ENCODE measurements at regions not wholly inside any gene's neighbourhood (a gene's known extent, or its start where the extent isn't known, plus 50 kb on each side); places are given as distances from the start of the nearest gene placed in this dataset.
A peak's percentile ranks its signal among the peaks of the same experiment; 100 is the strongest.
"Not testable (repeated sequence)": the region's sequence is repeated elsewhere in the genome, so short reads cannot be mapped to it uniquely, and the experiment has no call there.

DNA sequence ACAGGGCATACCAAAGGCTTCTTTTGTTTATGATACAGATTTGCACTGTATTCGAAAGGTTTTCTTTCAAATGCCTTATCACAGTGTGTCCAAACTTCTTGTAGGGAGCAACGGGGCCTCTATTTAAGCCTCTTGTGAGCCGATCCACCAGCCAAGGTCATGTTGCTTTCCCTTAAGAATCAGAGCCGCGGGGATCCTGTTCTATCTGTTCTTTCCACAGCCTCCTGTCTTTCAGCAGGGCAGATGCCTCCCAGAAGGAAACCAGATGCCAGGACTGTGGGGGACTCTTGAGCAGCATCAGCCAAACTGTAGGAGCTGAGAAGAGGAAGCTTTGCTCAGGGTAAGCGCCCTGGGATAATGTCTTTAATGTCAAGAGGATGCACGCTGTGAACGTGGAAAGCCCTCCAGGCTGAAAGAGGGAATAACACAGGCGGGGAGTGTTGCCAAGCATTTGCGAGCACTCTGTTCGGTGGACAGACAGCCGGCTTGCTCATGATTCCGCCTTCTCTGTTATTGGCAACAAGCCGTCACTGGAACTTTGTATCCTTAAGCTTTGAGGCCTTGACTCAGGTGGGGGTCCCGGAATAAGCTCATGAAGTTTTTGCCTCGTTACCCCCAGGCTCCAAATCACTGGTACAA lies 279.8 kb upstream of the FRG1 start:
- no peaks in the 10 kb centered on the region for H3K27me3 ChIP-seq (ENCODE audit: control insufficient read depth in 1 of 2, insufficient read depth in 2 of 2, low read length in 2 of 2)
- H3K4me1 ChIP-seq (ENCODE audit: insufficient read depth, low read length) = no peaks in the 10 kb centered on the region
- no peaks in the 10 kb centered on the region for H3K36me3 ChIP-seq (ENCODE audit: insufficient read depth, low read length)
- no peaks in the 10 kb centered on the region for H3K9me3 ChIP-seq (ENCODE audit: low read length)
- no peak overlapping the region for H3K27ac ChIP-seq (ENCODE audit: low read depth, low read length)
- no peak overlapping the region for H3K4me3 ChIP-seq (ENCODE audit: low read depth in 1 of 2, low read length in 2 of 2)
- H3K9ac ChIP-seq (ENCODE audit: low read length) = no peak overlapping the region

DNA sequence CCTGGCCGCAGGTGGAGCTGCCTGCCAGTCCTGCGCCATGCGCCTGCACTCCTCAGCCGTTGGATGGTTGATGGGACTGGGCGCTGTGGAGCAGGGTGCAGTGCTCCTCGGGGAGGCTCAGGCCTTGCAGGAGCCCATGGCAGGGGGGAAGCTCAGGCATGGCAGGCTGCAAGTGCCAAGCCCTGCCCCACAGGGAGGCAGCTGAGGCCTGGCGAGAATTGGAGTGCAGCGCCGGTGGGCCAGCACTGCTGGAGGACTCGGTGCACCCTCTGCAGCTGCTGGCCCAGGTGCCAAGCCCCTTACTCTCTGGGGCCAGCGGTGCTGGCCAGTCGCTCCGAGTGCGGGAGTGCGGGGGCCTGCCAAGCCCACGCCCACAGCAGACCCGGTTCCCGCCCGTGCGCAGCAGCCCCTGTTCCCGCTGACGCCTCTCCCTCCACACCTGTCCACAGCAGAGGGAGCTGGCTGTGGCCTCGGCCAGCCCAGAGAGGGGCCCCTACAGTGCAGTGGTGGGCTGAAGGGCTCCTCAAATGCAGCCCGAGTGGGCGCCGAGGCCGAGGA lies 275.9 kb upstream of the FRG1 start:
- Histone ChIP-seq H3K27me3 (ENCODE audit: control insufficient read depth in 1 of 2, insufficient read depth in 2 of 2, low read length in 2 of 2) (no peaks in the 10 kb centered on the region), H3K9ac (ENCODE audit: low read length) (no peak overlapping the region), H3K4me3 (ENCODE audit: low read depth in 1 of 2, low read length in 2 of 2) (no peak overlapping the region), H3K4me1 (ENCODE audit: insufficient read depth, low read length) (no peaks in the 10 kb centered on the region), H3K27ac (ENCODE audit: low read depth, low read length) (no peak overlapping the region), H3K36me3 (ENCODE audit: insufficient read depth, low read length) (no peaks in the 10 kb centered on the region), H3K9me3 (ENCODE audit: low read length) (no peaks in the 10 kb centered on the region)

DNA sequence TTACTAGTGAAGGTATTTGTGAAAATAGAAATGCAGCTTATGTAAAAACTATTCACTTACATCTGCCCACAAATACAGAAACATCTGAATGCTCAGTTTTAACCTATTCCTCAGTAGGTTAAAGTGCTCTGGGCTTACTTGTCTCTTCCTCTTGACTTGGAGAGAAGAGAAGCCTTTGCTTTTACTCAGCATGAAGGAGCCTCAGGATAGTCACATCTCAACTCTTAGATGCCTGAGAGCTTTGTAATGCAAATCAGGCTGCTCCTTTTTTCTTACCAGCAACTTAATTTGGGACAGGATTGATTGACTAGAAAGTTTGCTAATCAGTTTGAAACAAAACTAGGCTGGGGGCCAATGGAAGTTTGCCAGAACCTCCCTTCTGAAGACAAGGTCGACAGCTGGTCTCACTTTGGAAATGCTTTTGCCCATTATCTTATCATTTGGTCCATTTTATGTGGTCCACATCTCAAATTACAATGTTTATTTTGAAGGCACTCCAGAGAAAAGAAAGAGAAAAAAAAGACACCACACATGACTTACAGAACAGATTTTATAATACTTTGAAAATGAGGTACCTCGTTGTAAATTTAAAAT lies 274.9 kb upstream of the FRG1 start:
- not testable (repeated sequence) for H3K27ac ChIP-seq (ENCODE audit: low read depth, low read length); H3K4me1 ChIP-seq (ENCODE audit: insufficient read depth, low read length); H3K9ac ChIP-seq (ENCODE audit: low read length); H3K4me3 ChIP-seq (ENCODE audit: low read depth in 1 of 2, low read length in 2 of 2); H3K36me3 ChIP-seq (ENCODE audit: insufficient read depth, low read length); H3K9me3 ChIP-seq (ENCODE audit: low read length); H3K27me3 ChIP-seq (ENCODE audit: control insufficient read depth in 1 of 2, insufficient read depth in 2 of 2, low read length in 2 of 2)

DNA sequence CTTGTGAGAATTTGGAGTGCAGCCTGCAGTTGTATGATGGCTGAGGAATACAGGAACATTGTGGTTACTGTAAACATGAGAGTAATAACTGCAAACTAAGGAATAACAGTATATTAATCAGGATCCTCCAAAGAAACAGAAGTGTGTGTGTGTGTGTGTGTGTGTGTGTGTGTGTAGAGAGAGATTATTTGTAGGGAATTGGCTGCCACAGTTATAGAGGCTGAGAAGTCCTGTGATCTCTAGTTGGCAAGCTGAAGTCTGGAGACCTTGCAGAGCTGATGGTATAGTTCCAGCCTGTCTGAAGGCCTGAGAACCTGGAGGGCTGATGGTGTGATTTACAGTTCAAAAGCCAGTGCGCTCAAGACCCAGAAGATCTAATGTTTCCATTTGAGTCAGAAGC lies 273.3 kb upstream of the FRG1 start:
- not testable (repeated sequence) for H3K27ac ChIP-seq (ENCODE audit: low read depth, low read length); H3K4me3 ChIP-seq (ENCODE audit: low read depth in 1 of 2, low read length in 2 of 2); H3K4me1 ChIP-seq (ENCODE audit: insufficient read depth, low read length); H3K36me3 ChIP-seq (ENCODE audit: insufficient read depth, low read length); H3K27me3 ChIP-seq (ENCODE audit: control insufficient read depth in 1 of 2, insufficient read depth in 2 of 2, low read length in 2 of 2); H3K9me3 ChIP-seq (ENCODE audit: low read length); H3K9ac ChIP-seq (ENCODE audit: low read length)

DNA sequence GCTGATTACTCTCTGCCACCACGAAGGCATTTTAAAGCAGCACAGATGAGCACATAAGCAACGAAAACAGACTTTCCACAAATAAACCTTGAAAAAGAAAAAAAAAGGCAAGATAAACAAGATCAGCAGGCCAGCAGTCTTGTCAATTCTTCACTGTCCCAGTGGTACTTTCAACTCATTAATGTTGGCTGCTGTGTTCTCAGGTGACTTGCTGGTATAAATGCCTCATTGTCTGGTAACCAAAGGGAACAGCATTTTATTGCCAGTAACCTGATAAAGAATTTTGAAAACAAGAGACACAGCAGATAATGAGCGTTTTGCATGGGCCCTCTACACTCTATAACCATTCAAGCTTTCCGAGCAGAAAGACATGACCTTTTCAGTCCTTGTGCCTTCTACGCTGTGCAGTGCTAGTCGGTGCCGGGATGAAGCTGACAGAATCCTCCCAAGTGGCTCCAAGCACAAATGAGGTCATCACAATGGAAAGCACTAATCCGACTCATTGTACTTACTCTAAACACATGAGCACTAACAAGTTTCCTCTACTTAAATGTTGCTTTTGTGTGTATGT lies 242.9 kb upstream of the FRG1 start:
- H3K4me3 ChIP-seq (ENCODE audit: low read depth in 1 of 2, low read length in 2 of 2); H3K36me3 ChIP-seq (ENCODE audit: insufficient read depth, low read length); H3K27me3 ChIP-seq (ENCODE audit: control insufficient read depth in 1 of 2, insufficient read depth in 2 of 2, low read length in 2 of 2); H3K4me1 ChIP-seq (ENCODE audit: insufficient read depth, low read length); H3K27ac ChIP-seq (ENCODE audit: low read depth, low read length); H3K9ac ChIP-seq (ENCODE audit: low read length); H3K9me3 ChIP-seq (ENCODE audit: low read length): not testable (repeated sequence)

DNA sequence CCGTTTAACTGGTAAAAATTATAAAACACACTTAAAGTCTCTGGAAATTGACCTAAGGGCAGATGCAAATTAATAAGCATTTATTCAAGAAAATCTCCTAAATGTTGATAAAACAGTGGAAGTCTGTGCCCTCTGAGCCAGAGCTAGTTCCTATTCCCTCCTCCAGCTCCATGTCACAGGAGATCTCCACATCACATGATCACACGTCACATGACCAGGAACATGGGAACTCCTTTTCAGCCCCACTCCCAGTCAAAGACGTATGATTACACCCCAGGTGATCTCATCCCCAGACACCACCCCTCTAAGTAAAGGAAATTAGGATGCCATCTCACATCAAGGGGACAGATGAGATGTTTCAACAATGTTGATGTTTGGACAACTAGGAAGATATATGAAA lies 237.7 kb upstream of the FRG1 start:
- not testable (repeated sequence) for H3K9me3 ChIP-seq (ENCODE audit: low read length); H3K27ac ChIP-seq (ENCODE audit: low read depth, low read length); H3K36me3 ChIP-seq (ENCODE audit: insufficient read depth, low read length); H3K27me3 ChIP-seq (ENCODE audit: control insufficient read depth in 1 of 2, insufficient read depth in 2 of 2, low read length in 2 of 2); H3K9ac ChIP-seq (ENCODE audit: low read length); H3K4me1 ChIP-seq (ENCODE audit: insufficient read depth, low read length); H3K4me3 ChIP-seq (ENCODE audit: low read depth in 1 of 2, low read length in 2 of 2)

DNA sequence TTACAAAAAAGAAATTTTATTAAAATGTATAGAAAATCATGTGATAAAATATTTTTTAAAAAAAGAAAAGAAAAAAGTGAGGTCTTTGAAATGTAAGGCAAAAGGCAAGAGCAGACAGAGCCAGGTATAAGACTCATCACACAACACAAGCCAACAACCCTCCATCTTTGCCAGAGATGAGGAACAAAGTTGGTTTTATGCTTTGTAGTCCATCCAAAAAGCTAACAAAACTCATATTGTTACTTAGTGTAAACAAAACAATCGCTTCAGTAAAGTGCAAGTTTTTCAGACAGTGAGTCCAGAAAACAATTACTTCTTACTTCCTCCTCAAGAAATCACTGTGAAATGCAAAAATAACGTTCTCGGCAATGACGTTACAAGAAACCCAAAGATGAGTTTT lies 233.9 kb upstream of the FRG1 start:
- H3K9ac ChIP-seq (ENCODE audit: low read length) = not testable (repeated sequence)

DNA sequence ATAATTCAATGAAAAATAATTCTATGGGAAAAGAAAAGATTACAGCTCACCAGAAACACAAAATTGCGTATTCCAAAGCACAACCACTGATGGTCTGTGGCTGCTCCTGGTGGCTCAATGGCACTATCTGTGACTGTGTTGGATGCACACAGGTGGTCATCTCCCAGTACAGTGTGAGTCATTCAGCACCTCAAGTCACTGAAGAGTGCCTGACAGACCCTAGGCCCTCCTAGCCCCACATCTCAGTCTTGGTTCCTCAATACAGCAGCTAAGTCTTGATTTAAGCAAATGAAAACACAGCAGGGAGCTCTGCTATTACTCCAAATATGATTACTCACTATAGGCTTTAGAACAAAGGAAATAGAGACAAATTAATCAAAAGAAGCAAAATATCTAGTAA lies 233.4 kb upstream of the FRG1 start:
- H3K9ac ChIP-seq (ENCODE audit: low read length); H3K9me3 ChIP-seq (ENCODE audit: low read length); H3K27me3 ChIP-seq (ENCODE audit: control insufficient read depth in 1 of 2, insufficient read depth in 2 of 2, low read length in 2 of 2); H3K27ac ChIP-seq (ENCODE audit: low read depth, low read length); H3K4me3 ChIP-seq (ENCODE audit: low read depth in 1 of 2, low read length in 2 of 2); H3K36me3 ChIP-seq (ENCODE audit: insufficient read depth, low read length); H3K4me1 ChIP-seq (ENCODE audit: insufficient read depth, low read length): not testable (repeated sequence)

More for the DNA sequence above, 233.9 kb upstream of the FRG1 start:
- not testable (repeated sequence) for H3K4me3 ChIP-seq (ENCODE audit: low read depth in 1 of 2, low read length in 2 of 2); H3K27me3 ChIP-seq (ENCODE audit: control insufficient read depth in 1 of 2, insufficient read depth in 2 of 2, low read length in 2 of 2); H3K36me3 ChIP-seq (ENCODE audit: insufficient read depth, low read length); H3K27ac ChIP-seq (ENCODE audit: low read depth, low read length); H3K4me1 ChIP-seq (ENCODE audit: insufficient read depth, low read length); H3K9me3 ChIP-seq (ENCODE audit: low read length)

DNA sequence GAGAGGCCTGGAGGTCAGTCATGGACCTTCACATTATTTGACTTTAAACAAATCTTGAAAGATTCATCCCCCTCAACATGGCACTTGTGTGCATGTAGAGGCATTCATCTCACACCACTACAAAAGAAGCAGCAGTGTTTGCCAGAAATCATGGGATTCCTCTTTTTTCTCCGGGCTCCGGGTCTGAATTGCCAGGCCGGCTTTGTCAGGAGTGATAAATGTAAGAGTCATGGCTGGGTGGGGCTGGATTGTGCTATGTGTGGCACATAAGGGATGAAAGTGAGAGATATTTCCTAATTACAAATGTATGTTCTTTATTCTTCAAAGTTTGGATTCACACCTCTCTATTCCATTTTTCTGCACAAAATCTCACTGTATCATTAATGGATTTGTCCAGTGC lies 228.7 kb upstream of the FRG1 start:
- H3K27ac ChIP-seq (ENCODE audit: low read depth, low read length); H3K4me3 ChIP-seq (ENCODE audit: low read depth in 1 of 2, low read length in 2 of 2); H3K9ac ChIP-seq (ENCODE audit: low read length); H3K4me1 ChIP-seq (ENCODE audit: insufficient read depth, low read length); H3K27me3 ChIP-seq (ENCODE audit: control insufficient read depth in 1 of 2, insufficient read depth in 2 of 2, low read length in 2 of 2); H3K9me3 ChIP-seq (ENCODE audit: low read length); H3K36me3 ChIP-seq (ENCODE audit: insufficient read depth, low read length): not testable (repeated sequence)

DNA sequence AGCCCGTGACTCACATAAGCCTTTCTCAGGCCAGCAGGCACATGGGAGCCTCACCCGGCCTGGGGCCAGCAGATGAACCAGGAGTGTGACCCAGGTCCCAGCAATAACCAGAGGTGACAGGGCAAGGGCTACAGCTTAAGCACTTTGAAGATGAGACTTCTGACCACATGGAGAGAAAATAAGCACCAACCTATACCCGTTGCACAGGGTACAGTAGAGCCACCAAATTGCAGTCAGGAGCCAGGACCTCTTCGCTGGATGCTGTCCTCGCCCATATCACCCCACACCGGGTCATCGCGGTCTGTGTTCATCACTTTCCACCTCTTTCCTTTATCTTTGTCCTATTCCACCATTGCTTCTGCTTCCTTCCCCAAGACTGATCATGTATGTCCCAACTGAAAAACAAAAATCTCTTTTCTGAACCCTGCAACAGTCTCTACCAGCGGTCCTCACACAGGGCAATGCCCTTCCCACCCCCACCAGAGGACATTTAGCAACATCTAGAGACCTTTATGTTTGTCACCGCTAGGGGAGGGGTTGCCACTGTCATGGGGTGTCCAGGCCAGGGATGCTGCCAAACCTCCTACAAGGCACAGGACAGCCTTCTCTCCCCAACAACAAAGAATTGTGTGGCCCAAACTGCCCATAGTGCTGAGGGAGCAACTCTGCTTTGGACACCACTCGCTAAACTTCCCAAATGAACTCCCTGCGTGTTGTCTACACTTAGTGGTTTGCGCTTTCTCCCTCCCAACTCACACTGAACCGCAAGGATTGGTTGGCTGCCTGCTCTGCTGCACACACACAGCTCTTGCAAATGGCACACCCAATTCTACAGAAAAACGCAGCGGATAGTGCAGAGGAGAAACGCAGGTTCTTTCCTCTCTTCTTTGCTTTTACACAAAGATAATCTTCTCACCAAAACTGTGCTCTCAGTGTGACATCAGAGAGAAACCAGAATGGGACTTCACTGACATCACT lies 219.4 kb upstream of the FRG1 start:
- not testable (repeated sequence) for H3K4me1 ChIP-seq (ENCODE audit: insufficient read depth, low read length); H3K27me3 ChIP-seq (ENCODE audit: control insufficient read depth in 1 of 2, insufficient read depth in 2 of 2, low read length in 2 of 2); H3K27ac ChIP-seq (ENCODE audit: low read depth, low read length); H3K9ac ChIP-seq (ENCODE audit: low read length); H3K36me3 ChIP-seq (ENCODE audit: insufficient read depth, low read length); H3K9me3 ChIP-seq (ENCODE audit: low read length)
- peak overlapping the region in 1 of 2 donors; percentile 32 for H3K4me3 ChIP-seq (ENCODE audit: low read depth in 1 of 2, low read length in 2 of 2)

DNA sequence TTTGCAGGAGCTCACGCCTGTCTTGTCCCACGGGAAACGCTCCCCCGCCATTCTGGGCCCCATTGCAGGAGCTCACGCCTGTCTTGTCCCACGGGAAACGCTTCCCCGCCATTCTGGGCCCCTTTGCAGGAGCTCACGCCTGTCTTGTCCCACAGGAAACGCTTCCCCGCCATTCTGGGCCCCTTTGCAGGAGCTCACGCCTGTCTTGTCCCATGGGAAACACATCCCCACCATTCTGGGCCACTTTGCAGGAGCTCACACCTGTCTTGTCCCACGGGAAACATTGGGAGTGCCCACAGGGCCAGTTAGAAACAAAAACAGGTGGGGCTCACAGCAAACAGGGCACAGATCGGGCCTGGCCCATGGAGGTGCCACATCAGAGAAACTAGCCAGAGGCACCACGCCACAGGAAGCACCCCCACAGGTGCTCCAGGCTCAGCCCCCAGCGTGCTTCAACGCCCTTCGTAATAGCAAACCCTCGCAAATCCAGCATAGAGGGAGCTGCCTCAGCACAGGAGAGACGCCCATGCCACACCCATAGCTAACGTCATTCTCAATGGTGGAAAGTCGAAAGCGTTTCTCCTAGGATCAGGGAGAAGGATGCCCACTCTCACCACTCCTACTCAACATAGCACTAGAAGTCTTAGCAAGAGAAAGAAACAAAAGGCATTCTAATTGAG lies 218.2 kb upstream of the FRG1 start:
- not testable (repeated sequence) for H3K4me3 ChIP-seq (ENCODE audit: low read depth in 1 of 2, low read length in 2 of 2); H3K27me3 ChIP-seq (ENCODE audit: control insufficient read depth in 1 of 2, insufficient read depth in 2 of 2, low read length in 2 of 2); H3K4me1 ChIP-seq (ENCODE audit: insufficient read depth, low read length); H3K9me3 ChIP-seq (ENCODE audit: low read length); H3K9ac ChIP-seq (ENCODE audit: low read length); H3K36me3 ChIP-seq (ENCODE audit: insufficient read depth, low read length); H3K27ac ChIP-seq (ENCODE audit: low read depth, low read length)

Data from muscle layer of colon (tissue), 2 donors.